ENCODE measurements at regions not wholly inside any gene's neighbourhood (a gene's known extent, or its start where the extent isn't known, plus 50 kb on each side); places are given as distances from the start of the nearest gene placed in this dataset.

DNA sequence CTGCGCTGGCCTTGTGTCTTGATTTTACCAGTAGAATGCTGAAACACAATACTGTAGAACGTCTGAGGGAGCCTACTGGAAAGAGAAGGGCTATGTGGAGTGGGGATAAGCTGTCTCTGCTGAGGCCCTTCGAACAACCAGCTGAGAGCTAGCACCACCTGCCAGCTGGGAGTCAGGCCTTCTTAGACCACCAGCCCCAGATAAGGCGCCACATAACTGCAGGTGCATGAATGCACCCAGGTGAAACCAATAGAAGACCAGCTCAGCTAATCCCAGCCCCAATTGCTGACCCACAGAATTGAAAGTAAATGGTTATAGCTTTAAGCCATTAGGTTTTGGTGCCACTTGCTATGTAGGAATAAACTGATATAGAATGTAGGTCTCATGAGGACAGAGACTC is 438.4 kb downstream of the ADRA2A start:
- Histone ChIP-seq H3K4me2 (ENCODE audit: insufficient read depth, low read length) (no peak overlapping the region), H4K20me1 (replicated peaks; ENCODE audit: control insufficient read depth, extremely low read depth, insufficient read depth, low read length) (no peaks in the 10 kb centered on the region), H3K79me2 (ENCODE audit: control insufficient read depth, insufficient read depth, low read length) (no peaks in the 10 kb centered on the region), H3K9me1 (replicated peaks; ENCODE audit: control insufficient read depth, extremely low read depth, insufficient read depth, low read length) (no peaks in the 10 kb centered on the region), H3K4me3 (replicated peaks in 1 of 3; ENCODE audit: insufficient read depth in 1 of 3, low read depth in 1 of 3, low read length in 3 of 3) (no peak overlapping the region), H3K36me3 (ENCODE audit: control insufficient read depth in 2 of 2, extremely low read depth in 1 of 2, insufficient read depth in 2 of 2, low read length in 2 of 2) (no peaks in the 10 kb centered on the region), H2AFZ (ENCODE audit: low read depth, low read length) (no peak overlapping the region), H3K4me1 (ENCODE audit: control insufficient read depth, extremely low read depth, insufficient read depth, low read length) (no peaks in the 10 kb centered on the region), H3K27ac (ENCODE audit: insufficient read depth, low read depth, low read length) (no peak overlapping the region), H3K9ac (replicated peaks; ENCODE audit: extremely low read depth, insufficient read depth, low read length) (no peak overlapping the region), H3K9me3 (replicated peaks; ENCODE audit: control insufficient read depth, insufficient read depth, low read length) (peaks cover 3% of the 10 kb centered on the region), H3K27me3 (ENCODE audit: control insufficient read depth in 2 of 2, insufficient read depth in 2 of 2, low read length in 2 of 2) (no peaks in the 10 kb centered on the region)
- dilution Hi-C loops (cut with MboI; ENCODE audit: extremely low pct_ligation_motif_present, low sequenced_read_pairs) (no loop called here), intact Hi-C loops (cut with micrococcal nuclease) (no loop called here)
- BruUV-seq (replicated peaks): no TSS peak
- CTCF ChIA-PET: no interaction called here
- TF ChIP-seq, protein P1, sequence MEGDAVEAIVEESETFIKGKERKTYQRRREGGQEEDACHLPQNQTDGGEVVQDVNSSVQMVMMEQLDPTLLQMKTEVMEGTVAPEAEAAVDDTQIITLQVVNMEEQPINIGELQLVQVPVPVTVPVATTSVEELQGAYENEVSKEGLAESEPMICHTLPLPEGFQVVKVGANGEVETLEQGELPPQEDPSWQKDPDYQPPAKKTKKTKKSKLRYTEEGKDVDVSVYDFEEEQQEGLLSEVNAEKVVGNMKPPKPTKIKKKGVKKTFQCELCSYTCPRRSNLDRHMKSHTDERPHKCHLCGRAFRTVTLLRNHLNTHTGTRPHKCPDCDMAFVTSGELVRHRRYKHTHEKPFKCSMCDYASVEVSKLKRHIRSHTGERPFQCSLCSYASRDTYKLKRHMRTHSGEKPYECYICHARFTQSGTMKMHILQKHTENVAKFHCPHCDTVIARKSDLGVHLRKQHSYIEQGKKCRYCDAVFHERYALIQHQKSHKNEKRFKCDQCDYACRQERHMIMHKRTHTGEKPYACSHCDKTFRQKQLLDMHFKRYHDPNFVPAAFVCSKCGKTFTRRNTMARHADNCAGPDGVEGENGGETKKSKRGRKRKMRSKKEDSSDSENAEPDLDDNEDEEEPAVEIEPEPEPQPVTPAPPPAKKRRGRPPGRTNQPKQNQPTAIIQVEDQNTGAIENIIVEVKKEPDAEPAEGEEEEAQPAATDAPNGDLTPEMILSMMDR (IDR thresholded peaks at IDR 0.05; ENCODE audit: extremely low read depth in 1 of 2, insufficient read depth in 1 of 2, low read depth in 1 of 2, low read length in 2 of 2): no peak
- TF ChIP-seq, protein P2, sequence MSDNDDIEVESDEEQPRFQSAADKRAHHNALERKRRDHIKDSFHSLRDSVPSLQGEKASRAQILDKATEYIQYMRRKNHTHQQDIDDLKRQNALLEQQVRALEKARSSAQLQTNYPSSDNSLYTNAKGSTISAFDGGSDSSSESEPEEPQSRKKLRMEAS (IDR thresholded peaks at IDR 0.05; ENCODE audit: insufficient read depth, insufficient read length): no peak
- TF ChIP-seq POLR2AphosphoS5 (IDR thresholded peaks at IDR 0.05; ENCODE audit: insufficient read depth, low read depth, low read length) (no peak), JUN (IDR thresholded peaks at IDR 0.05; ENCODE audit: borderline replicate concordance, insufficient read depth, insufficient read length, low read depth) (no peak), GATA2 (IDR thresholded peaks at IDR 0.05; ENCODE audit: insufficient read depth, insufficient read length, low read depth, low read length) (no peak), FOS (IDR thresholded peaks at IDR 0.05; ENCODE audit: borderline replicate concordance, insufficient read depth, low read length) (no peak), POLR2A (IDR thresholded peaks at IDR 0.05; ENCODE audit: low read depth, low read length) (no peak), MYC (IDR thresholded peaks at IDR 0.05; ENCODE audit: low read depth, low read length) (no peak), EZH2 (IDR thresholded peaks at IDR 0.05; ENCODE audit: borderline replicate concordance, low read depth, low read length, severe bottlenecking) (no peak)
- POLR2A ChIA-PET: no interaction called here
- no peak for DNase-seq (ENCODE audit: low read depth, low spot score)
- FAIRE-seq: no peak

Data from endothelial cell of umbilical vein (primary cell).